Fibroblast of skin of right quadriceps (primary cell): ENCODE measurements at regions not wholly inside any gene's neighbourhood (a gene's known extent, or its start where the extent isn't known, plus 50 kb on each side); places are given as distances from the start of the nearest gene placed in this dataset.
"Not testable (repeated sequence)": the region's sequence is repeated elsewhere in the genome, so short reads cannot be mapped to it uniquely, and the experiment has no call there.

Experiments used
- DNase-seq: peaks from one replicate; pipeline ENCODE4 v3.0.0-alpha.2; 2013

DNA sequence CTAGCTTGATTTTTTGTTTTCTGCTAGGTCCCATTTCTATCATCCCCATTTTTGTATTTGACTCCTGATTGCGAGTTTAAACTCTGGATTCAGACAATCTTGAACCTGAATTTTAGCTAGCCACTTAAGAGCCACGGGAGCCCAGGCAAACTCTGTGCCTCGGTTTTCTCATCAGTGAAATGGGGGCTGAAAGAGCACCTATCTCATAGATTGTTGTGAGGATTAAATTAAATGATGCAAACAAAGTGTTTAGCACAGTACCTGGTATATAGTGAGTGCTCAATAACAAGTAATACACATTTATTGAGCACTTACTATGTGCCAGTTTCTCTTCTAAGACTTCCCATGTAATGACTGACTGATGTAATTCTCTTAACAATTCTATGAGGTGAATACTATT, 158.1 kb upstream of the POU3F1 start:
- no peak for DNase-seq

DNA sequence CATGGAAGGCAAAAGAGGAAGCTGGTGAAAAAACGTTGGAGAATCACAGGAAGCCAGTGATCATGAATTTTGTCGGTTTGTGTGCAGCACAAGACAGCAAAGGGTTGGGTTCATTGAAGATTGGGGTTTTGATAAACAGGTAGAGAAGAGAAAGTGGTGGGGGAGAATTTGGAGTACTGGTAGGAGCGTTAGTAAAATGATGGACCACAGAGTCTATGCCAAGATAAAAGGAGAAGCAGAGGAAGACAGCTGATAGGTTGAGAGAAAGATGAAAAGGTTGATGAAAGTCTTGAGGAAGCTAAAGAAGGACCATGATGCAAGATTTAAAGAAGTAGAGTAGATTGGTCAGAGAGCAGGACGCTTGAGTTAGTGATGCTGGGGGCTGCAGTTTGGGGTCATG, 156.8 kb upstream of the POU3F1 start:
- no peak for DNase-seq

- DNase-seq, result no peak
Observed at GRCh38 chr1:38201431-38201830, 154.8 kb upstream of the POU3F1 start.

DNA sequence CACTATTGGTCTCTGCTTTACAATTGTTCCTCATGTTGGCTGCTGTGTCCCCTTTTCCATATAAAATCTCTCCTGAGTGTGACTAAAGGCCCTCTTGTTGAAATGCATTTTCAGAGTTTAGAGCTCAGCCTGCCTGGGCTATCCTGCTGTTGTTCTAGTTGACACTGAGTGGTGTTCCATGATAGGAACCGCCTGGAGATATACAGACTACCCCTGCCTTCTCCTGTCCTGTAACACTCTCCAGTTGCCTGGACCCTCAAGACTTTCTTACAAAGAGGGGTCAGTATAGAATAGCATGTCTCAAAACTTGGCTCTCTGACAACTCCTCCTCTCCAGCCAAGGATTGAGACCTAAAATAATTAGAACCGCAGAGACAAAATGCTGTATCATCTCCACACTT, 152.0 kb upstream of the POU3F1 start:
- no peak for DNase-seq

- DNase-seq, result no peak
Observed at GRCh38 chr1:38198099-38198498, 151.5 kb upstream of the POU3F1 start.

DNA sequence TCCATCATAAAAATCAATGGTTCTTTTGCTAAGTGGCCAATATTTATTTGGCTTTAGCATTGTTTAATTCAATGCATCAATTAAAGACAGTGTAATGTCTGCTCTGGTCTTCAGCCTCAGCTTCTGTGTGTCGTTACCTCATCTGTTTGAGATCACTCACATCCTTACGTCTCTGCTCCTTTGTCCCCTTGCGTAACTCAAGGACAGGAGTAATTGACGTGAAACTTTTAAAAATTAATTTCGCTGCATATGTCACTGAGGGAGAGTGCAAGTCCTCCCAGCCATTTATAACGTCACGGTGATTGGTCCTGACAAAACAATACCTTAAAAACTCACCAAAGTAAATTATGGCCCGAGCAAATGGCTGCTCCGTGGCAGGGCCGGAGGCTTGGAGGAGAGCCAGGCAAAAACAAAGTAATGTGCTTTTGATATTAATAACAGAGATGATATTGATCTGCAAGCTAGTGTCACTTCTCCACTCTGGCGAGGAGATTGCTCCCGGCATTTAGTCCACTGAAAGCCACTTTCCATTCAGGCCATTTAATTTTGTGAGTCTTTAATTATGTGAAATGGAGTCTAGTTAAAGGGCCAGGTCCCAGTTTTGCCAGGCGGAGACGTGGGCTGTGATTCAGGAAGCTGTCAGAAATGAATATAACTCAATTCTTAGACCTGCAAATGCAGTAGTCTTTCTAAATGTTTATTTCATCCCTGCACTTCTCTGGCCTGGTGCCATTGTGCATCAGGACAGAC, 150.9 kb upstream of the POU3F1 start:
- DNase-seq, result no peak

DNA sequence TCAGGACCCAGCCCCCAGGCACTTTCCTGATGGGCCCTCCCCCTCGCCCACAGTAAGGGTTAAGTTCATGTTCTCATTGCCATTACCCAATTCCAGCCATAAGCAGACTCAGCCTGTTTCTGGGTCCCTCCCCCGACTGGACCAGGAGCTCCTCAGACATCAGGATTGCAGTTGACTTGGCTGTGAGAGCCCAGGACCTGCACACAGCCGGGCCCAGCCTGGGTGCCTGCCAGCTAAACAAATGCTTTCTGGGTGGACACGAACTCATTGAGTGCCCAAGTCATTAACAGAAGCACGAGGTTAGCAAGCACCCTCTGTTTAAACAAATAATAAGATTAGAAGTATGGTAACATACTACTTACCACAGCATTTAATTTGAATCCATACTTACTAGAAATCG, 147.9 kb upstream of the POU3F1 start:
- no peak for DNase-seq

- DNase-seq, result no peak
Observed at GRCh38 chr1:38193040-38193439, 146.4 kb upstream of the POU3F1 start.

GRCh38 chr1:38191461-38191860, 144.9 kb upstream of the POU3F1 start:
- no peak for DNase-seq

DNA sequence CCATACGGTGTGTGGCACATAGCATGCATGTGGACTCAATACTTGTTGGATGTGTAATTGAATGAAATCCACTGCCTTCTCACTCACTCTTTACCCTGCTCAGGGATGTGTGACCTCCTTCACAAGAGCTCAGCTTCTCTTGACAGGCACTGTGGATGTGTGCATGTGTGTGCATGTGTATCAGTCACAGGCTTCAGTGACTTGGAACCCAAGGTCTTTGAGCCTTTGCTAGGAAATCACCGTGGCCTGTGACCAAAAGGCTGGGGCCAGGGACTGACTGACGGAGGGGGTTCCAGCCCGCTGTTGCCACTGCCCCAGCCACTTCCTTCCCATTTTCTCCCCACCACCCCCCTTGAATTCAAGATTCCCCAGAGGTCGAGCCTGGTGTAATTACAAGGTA, 144.4 kb upstream of the POU3F1 start:
- DNase-seq, result no peak

DNA sequence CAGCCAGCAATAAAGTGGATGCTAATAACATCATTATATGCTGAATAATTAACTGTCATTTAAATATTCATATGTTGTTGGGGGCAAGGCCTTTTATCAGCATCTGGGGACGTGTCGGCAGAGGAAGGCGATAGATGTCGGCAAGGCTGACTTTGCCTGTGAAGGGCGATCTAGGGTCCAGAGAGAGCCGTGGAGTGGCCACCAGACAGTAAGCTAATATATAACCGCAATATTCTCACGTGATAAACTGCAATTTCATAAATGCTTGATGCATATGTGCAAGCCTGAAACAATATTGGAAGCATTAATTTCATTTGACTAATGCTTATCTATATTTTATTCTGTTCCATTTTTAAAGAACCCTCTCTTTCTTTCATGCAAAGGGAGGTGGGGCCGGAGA, 141.0 kb upstream of the POU3F1 start:
- DNase-seq, result no peak

GRCh38 chr1:38186566-38186965, 140.0 kb upstream of the POU3F1 start:
- DNase-seq, result no peak

DNA sequence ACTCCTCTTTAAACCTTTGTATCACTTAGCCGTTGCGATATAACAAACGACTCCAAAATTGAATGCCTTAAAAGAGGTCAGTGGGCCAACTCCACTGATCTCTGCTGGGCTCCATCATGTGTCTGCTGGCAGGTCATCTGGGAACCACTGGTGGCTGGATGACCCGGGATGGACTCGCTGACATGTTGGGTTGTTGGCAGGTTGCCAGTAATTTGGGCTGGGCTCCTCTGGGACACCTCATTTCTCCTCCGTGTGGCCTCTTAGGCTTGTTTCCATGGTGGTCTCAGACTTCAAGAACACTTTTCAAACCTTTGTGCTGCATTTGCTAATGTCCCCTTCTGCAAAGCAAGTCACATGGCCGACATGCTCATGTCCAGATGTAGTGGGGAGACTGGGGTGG, 139.3 kb upstream of the POU3F1 start:
- no peak for DNase-seq

DNA sequence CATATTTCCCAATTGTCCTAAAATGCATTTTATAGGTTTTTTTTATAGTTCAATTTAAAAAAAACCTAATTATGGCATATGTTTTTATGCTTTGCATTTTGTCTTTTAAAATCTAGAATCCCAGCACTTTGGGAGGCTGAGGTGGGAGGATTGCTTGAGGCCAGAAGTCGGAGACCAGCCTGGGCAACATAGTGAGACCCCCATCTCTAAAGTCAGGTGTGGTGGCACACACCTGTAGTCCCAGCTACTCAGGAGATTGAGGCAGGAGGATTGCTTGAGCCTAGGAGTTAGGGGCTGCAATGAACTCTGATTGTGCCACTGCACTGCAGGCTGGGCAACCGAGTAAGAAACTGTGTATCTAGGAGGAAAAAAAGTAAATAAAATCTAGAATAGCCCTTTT, 137.2 kb upstream of the POU3F1 start:
- no peak for DNase-seq

DNA sequence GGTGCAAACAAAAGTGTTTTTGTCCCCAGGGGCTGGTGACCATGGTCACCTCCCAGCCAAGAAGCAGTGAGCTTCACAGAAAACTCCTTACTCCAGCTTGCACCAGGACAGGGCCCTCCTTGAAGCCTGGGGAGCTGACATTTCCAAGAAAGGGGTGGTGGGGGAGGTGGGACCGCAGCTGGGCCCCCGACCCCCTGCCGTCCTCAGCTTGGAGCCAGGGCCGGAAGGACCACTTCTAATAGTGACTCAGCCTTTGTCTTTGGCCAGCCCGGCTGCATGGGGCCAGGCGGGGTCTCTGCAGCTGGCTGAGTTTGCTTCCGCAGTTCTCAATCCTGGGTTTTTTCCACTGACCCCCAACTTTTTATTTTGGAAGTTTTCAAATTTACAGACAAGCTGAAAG, 136.5 kb upstream of the POU3F1 start:
- DNase-seq, result no peak

DNA sequence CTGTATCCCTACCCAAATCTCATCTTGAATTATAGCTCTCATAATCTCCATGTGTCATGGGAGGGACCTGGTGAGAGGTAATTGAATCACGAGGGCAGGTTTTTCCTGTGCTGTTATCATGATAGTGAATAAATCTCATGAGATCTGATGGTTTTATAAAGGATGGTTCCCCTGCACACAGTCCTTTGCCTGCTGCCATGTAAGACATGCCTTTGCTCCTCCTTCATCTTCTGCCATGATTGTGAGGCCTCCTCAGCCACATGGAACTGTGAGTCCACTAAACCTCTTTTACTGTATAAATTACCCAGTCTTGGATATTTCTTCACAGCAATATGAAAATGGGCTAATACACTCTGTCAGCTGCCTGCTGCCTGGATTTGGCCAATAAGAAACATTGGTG, 133.8 kb upstream of the POU3F1 start:
- not testable (repeated sequence) for DNase-seq

- no peak for DNase-seq
Observed at GRCh38 chr1:38179483-38179882, 132.9 kb upstream of the POU3F1 start.

DNA sequence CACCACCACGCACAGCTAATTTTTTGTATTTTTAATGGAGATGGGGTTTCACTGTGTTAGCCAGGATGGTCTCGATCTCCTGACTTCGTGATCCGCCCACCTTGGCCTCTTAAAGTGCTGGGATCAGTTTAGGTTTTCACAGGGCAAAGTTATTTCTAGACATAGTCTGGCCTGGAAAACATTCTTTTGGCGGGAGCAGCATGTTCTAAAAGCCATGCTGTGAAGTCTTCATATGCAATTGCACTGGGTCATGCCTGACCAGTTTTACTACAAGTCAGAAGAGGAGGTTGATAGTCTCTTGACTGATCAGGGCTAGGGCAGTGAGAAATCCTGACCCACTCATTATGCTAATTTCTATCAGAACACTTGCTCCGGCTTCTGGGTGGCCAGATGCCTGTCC, 131.6 kb upstream of the POU3F1 start:
- DNase-seq, result no peak

DNA sequence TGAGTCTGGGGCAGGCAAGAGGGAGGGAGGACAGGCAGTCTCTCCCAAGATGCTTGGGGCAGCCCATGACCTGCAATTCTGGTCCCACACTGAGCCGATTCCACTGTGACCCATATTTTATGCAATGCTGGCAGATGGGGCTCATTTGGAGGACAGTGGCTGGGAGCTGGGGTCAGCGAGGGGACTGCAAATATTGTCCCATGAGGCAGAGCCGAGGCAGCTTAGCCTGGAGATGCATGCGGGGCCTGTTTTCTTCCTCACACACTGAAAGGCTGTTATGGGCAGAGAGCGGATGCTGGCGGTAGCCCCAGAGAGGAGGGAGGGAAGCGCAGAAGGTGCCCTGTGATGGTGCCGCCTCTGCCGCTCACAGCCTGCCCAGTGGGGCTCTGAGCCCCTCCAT, 128.5 kb upstream of the POU3F1 start:
- no peak for DNase-seq

DNA sequence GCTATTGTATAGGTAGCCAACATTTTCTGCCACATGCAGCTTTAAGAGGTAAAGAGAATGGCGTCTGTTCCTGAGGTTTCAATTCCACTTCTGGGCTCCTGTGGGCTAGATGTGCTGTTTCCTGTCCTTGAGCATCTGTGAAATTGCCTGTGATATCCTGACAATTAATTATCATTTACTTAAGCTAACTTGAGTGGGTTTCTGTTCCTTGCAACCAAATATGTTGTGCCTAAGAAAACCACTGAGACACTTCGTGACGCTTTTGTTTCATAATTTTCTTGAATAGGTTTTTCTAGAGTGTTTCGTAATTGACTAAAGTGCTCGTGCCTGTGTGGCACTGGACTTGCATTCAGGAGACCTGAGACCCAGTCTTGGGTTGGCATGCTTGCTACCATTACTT, 127.3 kb upstream of the POU3F1 start:
- no peak for DNase-seq

DNA sequence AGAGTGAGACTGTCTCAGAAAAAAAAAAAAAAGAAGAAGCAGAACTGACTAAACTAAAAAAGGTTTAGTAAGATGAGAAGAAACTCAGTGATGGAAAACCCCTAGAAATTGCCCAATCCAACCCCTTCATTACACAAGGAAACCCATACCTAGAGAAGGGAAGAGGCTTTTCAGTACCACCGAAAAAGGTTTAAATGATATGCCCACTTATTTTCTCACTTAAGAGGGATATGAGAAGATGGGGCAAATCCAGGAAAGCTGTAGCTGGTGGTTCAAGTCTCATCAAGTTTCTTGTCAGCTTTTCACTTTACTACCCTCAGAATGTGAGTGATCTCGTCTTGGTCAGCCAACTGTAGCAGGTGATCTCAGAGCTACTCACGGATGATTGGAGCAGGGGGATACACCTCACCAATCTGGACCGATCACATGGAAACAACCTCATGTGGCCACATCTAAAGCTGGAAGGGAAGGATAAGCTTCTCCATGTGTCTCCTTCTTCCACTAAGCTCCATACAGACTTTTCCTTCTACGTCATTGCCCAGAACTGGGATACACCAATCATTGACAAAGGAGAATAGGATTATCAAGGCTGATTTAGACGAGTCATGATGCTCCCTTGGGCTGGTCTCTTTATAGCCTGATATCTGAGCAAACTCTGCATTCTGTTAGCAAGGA, 126.7 kb upstream of the POU3F1 start:
- no peak for DNase-seq

DNA sequence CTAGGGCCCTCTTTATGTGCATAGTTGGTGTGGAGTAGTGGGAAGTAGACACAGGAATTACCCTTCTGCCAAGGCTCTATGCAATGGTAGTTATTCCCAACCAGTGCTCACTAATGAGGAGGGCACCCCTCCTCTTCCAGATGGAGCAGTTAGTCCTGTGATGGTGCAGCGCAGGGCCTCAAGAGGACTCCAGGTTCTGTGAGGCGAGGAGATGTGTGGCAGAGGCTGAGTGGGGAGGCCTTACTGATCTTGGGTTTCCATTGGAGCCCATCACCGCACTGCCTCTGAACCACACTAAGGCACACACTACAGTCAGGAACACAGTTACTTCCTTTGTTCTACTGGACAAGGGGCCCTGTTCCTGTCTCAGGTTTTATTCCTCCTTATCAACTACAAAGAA, 122.5 kb upstream of the POU3F1 start:
- no peak for DNase-seq

- no peak for DNase-seq
Observed at GRCh38 chr1:38168365-38168764, 121.8 kb upstream of the POU3F1 start.

GRCh38 chr1:38166461-38166860, 119.9 kb upstream of the POU3F1 start:
- DNase-seq, result no peak
